Adrenal gland (tissue), 9 donors: ENCODE measurements at regions not wholly inside any gene's neighbourhood (a gene's known extent, or its start where the extent isn't known, plus 50 kb on each side); places are given as distances from the start of the nearest gene placed in this dataset.

Source experiments
- DNase-seq, 7 donors: peaks; one replicate each; pipeline ENCODE4 v3.0.0-alpha.2; 2019 to 2020
- H3K27ac ChIP-seq, 5 donors: fragments of 200-600 bp; sonication (generic) in 4 of 5; 1 replicate in 3 of 5; 2 replicates in 2 of 5; pipeline versions ENCODE4 v1.5.1 to v1.8.0; 2016 to 2020; ENCODE audit warnings: mild to moderate bottlenecking in 1 of 5
- H3K27me3 ChIP-seq: fragments of 200-600 bp; 2 replicates; pipeline ENCODE4 v1.8.0; 2021
- H3K36me3 ChIP-seq, 2 donors: fragments of 200-600 bp; replicated peaks in 1 of 2; 1 replicate in 1 of 2; 2 replicates in 1 of 2; pipeline versions ENCODE4 v1.5.1 to v1.8.0; 2018 to 2022
- H3K4me1 ChIP-seq, 2 donors: fragments of 200-600 bp; replicated peaks in 1 of 2; 1 replicate in 1 of 2; 2 replicates in 1 of 2; pipeline versions ENCODE4 v1.5.1 to v1.8.0; 2018 to 2021
- H3K4me3 ChIP-seq, 4 donors: fragments of 200-600 bp; sonication (generic) in 3 of 4; one replicate each; pipeline ENCODE4 v1.5.1; 2016 to 2018
- H3K9me3 ChIP-seq, 3 donors: fragments of 200-600 bp; sonication (generic) in 1 of 3; replicated peaks in 1 of 3; 1 replicate in 2 of 3; 2 replicates in 1 of 3; pipeline versions ENCODE4 v1.5.1 to v1.8.0; 2016 to 2021
- CTCF ChIP-seq, 6 experiments: fragments of 450-650 bp in 4 of 6; fragments of 200-600 bp in 2 of 6; sonication (generic) in 1 of 6; IDR thresholded peaks; 1 replicate in 5 of 6; 2 replicates in 1 of 6; pipeline versions ENCODE4 v1.5.1 to v1.8.0; 2016 to 2021; ENCODE audit warnings: antibody characterized with exemption in 6 of 6, mild to moderate bottlenecking in 2 of 6, moderate library complexity in 1 of 6
- POLR2A ChIP-seq, 2 donors: fragments of 450-650 bp; IDR thresholded peaks; one replicate each; pipeline ENCODE4 v1.6.1; 2017; ENCODE audit warnings: antibody characterized with exemption in 2 of 2, mild to moderate bottlenecking in 2 of 2, moderate library complexity in 1 of 2
- WGBS, 4 donors: extraction: QIAGEN DNeasy Blood & Tissue Kit in 2 of 4; methylation state at CpG; one replicate each; pipeline versions ENCODE4 v1.1.5 to v1.1.7; 2013 to 2017; 5-methylcytosine and 5-hydroxymethylcytosine counted together
- intact Hi-C, 2 donors: fragments of 100-400 bp; cut with DNase I; formaldehyde crosslinking; loops; one replicate each; pipeline versions ENCODE4 v1.14.1 to v1.15.0; 2022 to 2023
- donor health status: healthy with polysubstance abuse.
- donor health status: Bipolar disorder and iron deficiency.
- donor health status: DM: yes; HTN: yes; CAD: no.
- donor health status: DM: no; HTN: no; CAD: no.
- donor health status: DM: no; HTN: no; CAD: no.

GRCh38 chr20:40486297-40486696 lies 202.7 kb downstream of the MAFB start:
- H3K9me3 ChIP-seq: no peaks in the 10 kb centered on the region

DNA sequence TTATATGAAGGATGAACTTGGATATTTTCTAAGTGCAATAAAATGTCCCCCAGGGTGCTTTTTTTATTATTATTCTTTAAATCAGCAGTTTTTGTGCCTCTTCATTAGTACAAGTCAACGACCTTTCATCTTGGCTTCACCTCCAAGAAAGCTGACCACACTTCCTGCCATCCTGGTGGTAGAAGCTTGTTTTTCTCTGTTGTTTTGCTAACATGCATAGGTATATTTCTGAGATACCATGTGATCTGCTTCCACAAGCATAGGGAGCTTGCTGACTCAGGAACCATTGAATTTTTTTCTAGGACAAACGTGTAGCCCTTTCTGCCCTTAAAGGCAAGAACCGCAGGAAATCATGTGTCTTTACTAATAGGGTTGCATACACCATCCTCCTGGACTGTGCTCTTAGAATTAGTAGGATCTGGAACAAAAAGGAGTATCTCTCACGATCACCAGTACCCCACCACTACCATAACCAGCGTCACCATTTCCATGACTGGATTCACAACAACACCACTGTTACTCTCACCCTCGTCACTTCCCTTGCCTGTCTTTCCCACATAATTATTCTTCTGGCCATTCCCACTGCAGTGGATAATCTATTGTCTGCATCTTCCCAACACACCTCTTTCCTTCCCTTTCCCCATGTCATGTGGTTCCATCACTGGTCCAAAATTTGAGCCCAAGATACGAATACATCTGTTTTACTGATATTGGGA lies 207.1 kb downstream of the MAFB start:
- 81 to 89% (median 82%) methylated on average over 7 of the region's 7 CpGs for WGBS, 4 donors
- Histone ChIP-seq H3K4me1 (no peaks in the 10 kb centered on the region), H3K27ac (no peak overlapping the region), H3K9me3 (no peaks in the 10 kb centered on the region), H3K4me3 (no peak overlapping the region), H3K36me3 (no peaks in the 10 kb centered on the region), H3K27me3 (no peaks in the 10 kb centered on the region)
- TF ChIP-seq POLR2A (IDR thresholded peaks at IDR 0.05) (no peak), CTCF (IDR thresholded peaks at IDR 0.05) (no peak)
- intact Hi-C loops: no loop called here
- DNase-seq: no peak

More at GRCh38 chr20:40486297-40486696, 202.7 kb downstream of the MAFB start:
- no peaks in the 10 kb centered on the region for H3K27me3 ChIP-seq
- TF ChIP-seq POLR2A (IDR thresholded peaks at IDR 0.05) (no peak), CTCF (IDR thresholded peaks at IDR 0.05) (no peak)
- WGBS, 4 donors: 78 to 85% (median 80%) methylated on average over 3 of the region's 3 CpGs
- no peak overlapping the region for H3K27ac ChIP-seq
- H3K4me1 ChIP-seq: no peaks in the 10 kb centered on the region
- no peaks in the 10 kb centered on the region for H3K36me3 ChIP-seq
- intact Hi-C loops: no loop called here
- no peak overlapping the region for H3K4me3 ChIP-seq
- no peak for DNase-seq

DNA sequence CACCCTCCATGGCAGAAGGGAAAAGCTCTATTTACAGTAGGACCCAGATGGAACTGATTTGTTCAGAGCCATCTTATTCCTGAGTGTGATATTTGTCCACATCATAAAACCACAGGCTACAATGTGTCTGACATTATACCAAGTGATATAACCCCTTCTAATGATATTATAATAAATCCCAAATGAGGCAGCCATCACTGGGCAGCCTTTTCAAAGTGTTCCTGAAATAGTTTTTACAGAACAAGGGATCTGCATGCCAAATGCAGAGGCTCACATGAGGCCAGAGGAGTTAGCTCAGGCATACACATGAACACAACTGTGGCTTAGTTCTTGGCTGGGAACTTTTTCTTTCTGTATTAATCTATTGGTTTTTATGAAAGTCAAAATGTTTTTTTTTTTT lies 207.7 kb downstream of the MAFB start:
- intact Hi-C loops: no loop called here
- TF ChIP-seq CTCF (IDR thresholded peaks at IDR 0.05): no peak
- no peak for TF ChIP-seq POLR2A (IDR thresholded peaks at IDR 0.05)

GRCh38 chr20:40477805-40478204 lies 211.2 kb downstream of the MAFB start:
- H3K36me3 ChIP-seq: no peaks in the 10 kb centered on the region
- DNase-seq: no peak
- no peaks in the 10 kb centered on the region for H3K27me3 ChIP-seq
- 59 to 79% (median 62%) methylated on average over 3 of the region's 3 CpGs for WGBS, 4 donors
- no peak overlapping the region for H3K4me3 ChIP-seq
- intact Hi-C loops: no loop called here
- TF ChIP-seq CTCF (IDR thresholded peaks at IDR 0.05) (no peak), POLR2A (IDR thresholded peaks at IDR 0.05) (no peak)
- H3K4me1 ChIP-seq: no peaks in the 10 kb centered on the region
- no peak overlapping the region for H3K27ac ChIP-seq
- no peaks in the 10 kb centered on the region for H3K9me3 ChIP-seq

More for the DNA sequence above, 207.7 kb downstream of the MAFB start:
- Histone ChIP-seq H3K4me1 (no peaks in the 10 kb centered on the region), H3K4me3 (no peak overlapping the region), H3K9me3 (no peaks in the 10 kb centered on the region), H3K27ac (no peak overlapping the region), H3K27me3 (no peaks in the 10 kb centered on the region), H3K36me3 (no peaks in the 10 kb centered on the region)
- no peak for DNase-seq
